Stimulated activated naive CD8-positive, alpha-beta T cell treated with anti-CD3 and anti-CD28 coated beads, Interleukin-15, amount 100 ng/mL, for 72 hours (primary cell): ENCODE measurements at regions not wholly inside any gene's neighbourhood (a gene's known extent, or its start where the extent isn't known, plus 50 kb on each side); places are given as distances from the start of the nearest gene placed in this dataset.

ENCODE experiments used
- ATAC-seq: fragments of 150-1000 bp; cut with Tn5 transposase; 2 replicates; pipeline ENCODE4 v1.10.0; 2021; ENCODE audit warnings: mild to moderate bottlenecking, moderate library complexity
- DNase-seq, 2 donors: peaks; one replicate each; pipeline ENCODE4 v3.0.0; 2021 to 2022
- H3K27ac Mint-ChIP-seq, 2 donors: one replicate each; pipeline ENCODE4 v1.8.0; 2022; ENCODE audit warnings: mild to moderate bottlenecking in 2 of 2, mixed read lengths in 2 of 2, moderate library complexity in 2 of 2
- H3K27me3 Mint-ChIP-seq: one replicate; pipeline ENCODE4 v1.8.0; 2022; ENCODE audit warnings: mixed read lengths
- H3K4me1 Mint-ChIP-seq: one replicate; pipeline ENCODE4 v1.8.0; 2022; ENCODE audit warnings: mild to moderate bottlenecking, mixed read lengths
- H3K4me3 Mint-ChIP-seq, 2 donors: one replicate each; pipeline ENCODE4 v1.8.0; 2022; ENCODE audit warnings: mild to moderate bottlenecking in 2 of 2, mixed read lengths in 2 of 2, moderate library complexity in 1 of 2
- H3K9me3 Mint-ChIP-seq, 2 donors: one replicate each; pipeline ENCODE4 v1.8.0; 2022; ENCODE audit warnings: mixed read lengths in 2 of 2

DNA sequence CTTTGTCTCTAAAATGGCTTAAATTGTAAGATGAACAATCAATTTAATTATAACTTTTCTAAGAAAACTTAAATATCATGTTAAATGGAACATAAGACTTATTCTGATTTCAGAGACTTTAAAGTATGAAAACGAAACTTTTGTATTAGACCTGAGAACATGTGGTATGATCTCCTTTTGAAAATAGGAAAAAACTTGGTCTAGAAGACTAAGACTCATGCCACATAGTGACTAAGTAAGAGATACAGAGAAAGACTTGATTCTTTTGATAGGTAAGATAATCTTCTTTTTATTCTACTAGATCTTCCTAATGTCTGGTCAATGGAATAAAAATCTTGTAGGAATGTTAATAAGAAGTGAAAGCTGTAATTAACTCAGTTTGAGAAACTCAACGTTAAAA lies 326.3 kb upstream of the GRIA3 start:
- Mint-ChIP-seq H3K4me1 (no peaks in the 10 kb centered on the region), H3K27ac (no peak overlapping the region), H3K4me3 (no peak overlapping the region), H3K9me3 (no peaks in the 10 kb centered on the region), H3K27me3 (no peaks in the 10 kb centered on the region)
- ATAC-seq (no peak), DNase-seq (no peak)

DNA sequence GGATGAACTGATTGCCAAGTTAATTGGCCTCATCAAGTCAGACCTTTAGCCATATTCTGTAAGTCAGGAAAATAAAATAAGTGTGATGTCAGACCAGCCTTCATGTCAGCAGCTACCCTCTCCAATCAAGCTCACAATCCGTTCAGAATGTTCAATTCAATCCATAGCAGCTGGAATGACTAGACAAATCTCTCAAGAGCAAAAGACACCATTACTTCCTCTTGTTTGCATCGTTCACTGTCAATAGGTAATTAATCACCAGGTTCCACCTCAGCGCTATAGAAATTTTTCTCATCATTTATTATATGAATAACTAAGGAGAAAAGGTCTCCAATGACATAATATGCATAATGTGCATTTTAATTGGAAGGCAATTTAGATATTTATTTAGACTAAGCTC lies 321.0 kb upstream of the GRIA3 start:
- no peak overlapping the region for H3K27ac Mint-ChIP-seq
- no peaks in the 10 kb centered on the region for H3K27me3 Mint-ChIP-seq
- H3K4me3 Mint-ChIP-seq: no peak overlapping the region
- H3K4me1 Mint-ChIP-seq: no peaks in the 10 kb centered on the region
- no peak for ATAC-seq
- H3K9me3 Mint-ChIP-seq: no peaks in the 10 kb centered on the region
- no peak for DNase-seq

DNA sequence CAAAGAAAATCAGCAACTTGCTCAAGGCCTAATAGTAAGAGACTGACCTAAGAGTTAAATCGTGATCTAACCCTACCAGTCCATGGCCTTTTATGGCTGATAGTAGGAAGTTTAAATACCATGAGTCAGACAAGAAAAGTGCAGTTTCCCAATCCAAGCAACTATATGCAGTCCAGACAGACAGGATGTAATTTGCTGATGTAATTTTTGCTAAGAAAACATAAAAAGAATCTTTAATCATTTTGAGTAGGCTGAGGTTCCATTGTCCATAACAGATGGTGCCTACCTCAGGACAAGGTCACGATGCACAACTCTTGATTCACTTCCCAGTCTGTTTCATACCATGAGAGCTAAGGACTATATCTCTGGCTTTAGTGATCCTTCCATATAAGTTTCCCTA lies 317.5 kb upstream of the GRIA3 start:
- H3K27ac Mint-ChIP-seq: no peak overlapping the region
- no peaks in the 10 kb centered on the region for H3K27me3 Mint-ChIP-seq
- DNase-seq: no peak
- H3K4me1 Mint-ChIP-seq: no peaks in the 10 kb centered on the region
- H3K4me3 Mint-ChIP-seq: no peak overlapping the region
- no peak for ATAC-seq
- H3K9me3 Mint-ChIP-seq: no peaks in the 10 kb centered on the region

DNA sequence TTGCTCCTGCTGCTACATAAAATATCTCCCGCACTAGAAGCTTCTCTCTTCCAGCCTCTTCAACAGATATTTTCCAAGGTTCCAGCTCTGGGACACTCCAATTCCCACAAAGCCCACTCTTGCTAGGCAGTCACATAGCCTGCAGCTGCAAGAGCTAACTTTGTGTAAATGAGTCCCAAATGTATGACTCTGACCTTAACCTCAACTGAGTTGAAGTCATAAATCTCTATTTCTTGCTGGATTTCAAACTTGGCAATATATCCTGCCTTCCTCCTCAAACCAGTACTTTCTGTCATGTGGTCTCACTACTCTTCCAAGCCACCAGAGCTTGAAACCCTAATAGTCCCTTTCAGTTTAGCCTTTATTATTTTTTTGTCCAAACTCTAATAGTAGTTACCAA lies 315.4 kb upstream of the GRIA3 start:
- H3K9me3 Mint-ChIP-seq: no peaks in the 10 kb centered on the region
- no peak for DNase-seq
- no peaks in the 10 kb centered on the region for H3K4me1 Mint-ChIP-seq
- H3K27ac Mint-ChIP-seq: no peak overlapping the region
- no peaks in the 10 kb centered on the region for H3K27me3 Mint-ChIP-seq
- no peak for ATAC-seq
- no peak overlapping the region for H3K4me3 Mint-ChIP-seq

DNA sequence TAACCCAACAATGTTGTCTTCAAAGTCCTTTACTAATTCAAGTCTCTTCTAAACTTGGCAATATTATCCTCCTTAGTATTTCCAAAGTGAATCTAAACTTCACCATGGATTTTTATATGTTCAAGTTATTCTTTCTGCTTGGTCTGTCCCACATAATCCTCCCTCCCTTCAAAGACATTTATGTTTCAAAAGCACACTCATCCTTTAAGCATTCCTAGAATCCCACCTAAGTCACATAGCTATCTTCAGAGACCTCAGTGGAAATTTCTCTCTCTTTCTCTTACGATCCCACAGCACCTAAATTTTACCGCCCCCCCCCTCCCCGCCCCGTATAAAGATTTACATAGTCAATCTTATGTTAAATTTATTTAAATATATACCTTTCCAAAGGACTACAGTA lies 314.9 kb upstream of the GRIA3 start:
- no peaks in the 10 kb centered on the region for H3K27me3 Mint-ChIP-seq
- H3K27ac Mint-ChIP-seq: no peak overlapping the region
- no peak overlapping the region for H3K4me3 Mint-ChIP-seq
- DNase-seq (no peak), ATAC-seq (no peak)
- no peaks in the 10 kb centered on the region for H3K4me1 Mint-ChIP-seq
- no peaks in the 10 kb centered on the region for H3K9me3 Mint-ChIP-seq

DNA sequence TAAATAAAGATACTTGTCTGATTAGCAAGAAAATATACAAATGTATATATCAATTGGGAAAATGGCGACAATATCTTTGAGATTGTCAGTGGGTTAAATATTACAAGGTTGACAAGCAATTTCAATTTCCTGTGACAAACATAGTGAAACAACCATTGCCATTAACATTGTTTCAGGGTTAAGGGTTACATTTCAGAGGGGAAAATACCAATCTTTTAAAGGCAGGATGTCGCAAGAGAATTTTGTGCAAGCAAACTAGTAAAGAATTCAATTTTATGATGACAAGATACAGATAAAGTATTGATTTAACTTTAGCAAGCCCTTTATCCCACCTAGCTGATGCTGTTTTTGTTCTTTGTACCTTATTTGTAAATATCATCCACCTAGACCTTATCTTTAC lies 305.8 kb upstream of the GRIA3 start:
- H3K4me3 Mint-ChIP-seq: no peak overlapping the region
- DNase-seq (no peak), ATAC-seq (no peak)
- H3K4me1 Mint-ChIP-seq: no peaks in the 10 kb centered on the region
- no peaks in the 10 kb centered on the region for H3K27me3 Mint-ChIP-seq
- peaks cover 0 to 5% of the 10 kb centered on the region in 2 donors for H3K9me3 Mint-ChIP-seq
- no peak overlapping the region for H3K27ac Mint-ChIP-seq

DNA sequence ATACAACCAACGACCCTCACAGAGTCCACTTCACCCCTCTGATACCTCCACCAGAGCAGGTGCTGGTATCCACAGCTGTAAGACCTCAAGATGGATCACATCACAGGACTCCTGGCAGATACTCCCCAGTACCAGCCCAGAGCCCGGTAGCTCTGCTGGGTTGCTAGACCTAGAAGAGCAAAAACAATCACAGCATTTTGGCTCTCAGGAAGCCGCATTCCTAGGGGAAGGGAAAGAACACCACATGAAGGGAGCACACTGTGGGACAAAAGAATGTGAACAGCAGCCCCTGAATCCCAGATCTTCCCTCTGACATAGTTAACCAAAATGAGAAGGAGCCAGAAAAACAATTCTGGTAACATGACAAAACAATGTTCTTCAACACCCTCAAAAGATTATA lies 303.1 kb upstream of the GRIA3 start:
- Mint-ChIP-seq H3K9me3 (peaks cover 0 to 7% of the 10 kb centered on the region in 2 donors), H3K27ac (no peak overlapping the region), H3K4me3 (no peak overlapping the region), H3K4me1 (no peaks in the 10 kb centered on the region), H3K27me3 (no peaks in the 10 kb centered on the region)
- no peak for DNase-seq
- ATAC-seq: no peak

DNA sequence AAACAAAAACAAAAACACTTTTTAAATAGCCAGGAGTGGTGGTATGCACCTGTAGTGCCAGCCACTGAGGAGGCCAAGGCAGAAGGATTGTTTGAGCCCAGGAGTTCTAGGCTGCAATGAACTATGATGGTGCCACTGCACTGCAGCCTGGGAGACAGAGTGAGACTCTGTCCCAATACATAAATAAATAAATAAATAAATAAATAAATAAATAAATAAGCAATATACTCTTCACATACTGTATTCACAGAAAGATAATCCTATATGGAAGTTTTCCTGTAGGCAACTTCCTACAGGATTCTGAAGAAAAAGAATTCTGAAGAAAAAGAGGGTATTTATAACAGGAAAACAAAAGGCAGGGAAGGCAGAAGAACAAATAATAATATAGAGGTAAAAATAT lies 293.3 kb upstream of the GRIA3 start:
- no peaks in the 10 kb centered on the region for H3K4me1 Mint-ChIP-seq
- peaks cover 0 to 12% of the 10 kb centered on the region in 2 donors for H3K9me3 Mint-ChIP-seq
- ATAC-seq (no peak), DNase-seq (no peak)
- H3K27ac Mint-ChIP-seq: no peak overlapping the region
- no peaks in the 10 kb centered on the region for H3K27me3 Mint-ChIP-seq
- no peak overlapping the region for H3K4me3 Mint-ChIP-seq

DNA sequence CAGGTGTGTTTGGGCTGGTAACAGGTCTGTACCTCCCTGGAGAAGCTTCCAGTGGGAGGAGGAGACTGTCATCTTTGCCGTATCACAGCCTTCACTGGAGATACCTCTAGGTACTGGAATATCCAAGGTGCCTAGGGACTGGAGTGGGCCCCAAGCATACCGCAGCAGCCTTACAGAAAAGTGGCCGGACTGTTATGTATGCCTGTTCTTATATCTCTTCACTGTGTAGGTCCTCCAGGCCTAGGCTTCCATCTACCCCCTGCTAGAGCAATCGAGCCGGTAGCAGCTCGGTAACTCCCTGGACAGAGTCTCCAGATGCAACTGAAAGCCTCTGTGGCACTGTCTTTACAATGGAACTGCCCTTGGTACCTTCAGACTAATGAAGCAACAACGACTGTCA lies 277.4 kb upstream of the GRIA3 start:
- no peak for DNase-seq
- H3K4me1 Mint-ChIP-seq: no peaks in the 10 kb centered on the region
- H3K27ac Mint-ChIP-seq: peak overlapping the region in 1 of 2 donors; percentile 34
- no peak overlapping the region for H3K4me3 Mint-ChIP-seq
- H3K27me3 Mint-ChIP-seq: no peaks in the 10 kb centered on the region
- no peaks in the 10 kb centered on the region for H3K9me3 Mint-ChIP-seq
- ATAC-seq: no peak

DNA sequence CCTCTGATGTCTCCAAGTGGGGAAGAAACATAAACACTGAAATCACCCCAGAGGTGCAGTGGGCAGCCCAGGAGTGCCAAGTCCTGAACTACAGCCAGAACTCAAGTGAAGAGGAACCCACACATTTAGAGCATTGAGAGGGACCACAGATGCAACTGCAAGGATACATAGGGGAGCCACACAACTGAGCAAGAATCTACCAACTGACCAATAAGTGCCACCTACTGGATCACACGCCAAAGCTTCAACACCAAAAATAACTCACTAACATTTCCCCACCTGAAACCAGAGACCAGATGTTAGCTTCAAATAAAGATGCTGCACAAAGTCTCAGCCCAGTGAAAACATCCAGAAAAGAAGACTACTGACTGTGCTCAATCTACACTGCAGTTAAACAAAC lies 276.7 kb upstream of the GRIA3 start:
- DNase-seq: no peak
- Mint-ChIP-seq H3K27me3 (no peaks in the 10 kb centered on the region), H3K9me3 (no peaks in the 10 kb centered on the region), H3K4me1 (no peaks in the 10 kb centered on the region), H3K27ac (peak overlapping the region in 1 of 2 donors; percentile 34), H3K4me3 (no peak overlapping the region)
- ATAC-seq: no peak

DNA sequence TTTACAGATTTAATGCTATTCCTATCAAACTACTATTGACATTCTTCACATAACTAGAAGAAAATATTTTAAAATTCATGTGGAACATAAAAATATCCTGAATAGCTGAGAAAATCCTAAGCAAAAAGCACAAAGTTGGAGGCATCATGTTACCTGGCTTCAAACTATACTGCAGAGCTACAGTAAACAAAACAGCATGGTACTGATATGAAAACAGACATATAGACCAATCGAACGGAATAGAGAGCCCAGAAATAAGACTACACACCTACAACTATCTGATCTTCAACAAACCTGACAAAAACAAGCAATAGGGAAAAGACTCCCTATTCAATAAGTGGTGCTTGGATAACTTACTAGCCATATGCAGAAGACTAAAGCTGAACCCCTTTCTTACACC lies 273.4 kb upstream of the GRIA3 start:
- no peak overlapping the region for H3K27ac Mint-ChIP-seq
- peaks cover 0 to 8% of the 10 kb centered on the region in 2 donors for H3K9me3 Mint-ChIP-seq
- no peak overlapping the region for H3K4me3 Mint-ChIP-seq
- H3K27me3 Mint-ChIP-seq: no peaks in the 10 kb centered on the region
- H3K4me1 Mint-ChIP-seq: no peaks in the 10 kb centered on the region
- DNase-seq (no peak), ATAC-seq (no peak)

DNA sequence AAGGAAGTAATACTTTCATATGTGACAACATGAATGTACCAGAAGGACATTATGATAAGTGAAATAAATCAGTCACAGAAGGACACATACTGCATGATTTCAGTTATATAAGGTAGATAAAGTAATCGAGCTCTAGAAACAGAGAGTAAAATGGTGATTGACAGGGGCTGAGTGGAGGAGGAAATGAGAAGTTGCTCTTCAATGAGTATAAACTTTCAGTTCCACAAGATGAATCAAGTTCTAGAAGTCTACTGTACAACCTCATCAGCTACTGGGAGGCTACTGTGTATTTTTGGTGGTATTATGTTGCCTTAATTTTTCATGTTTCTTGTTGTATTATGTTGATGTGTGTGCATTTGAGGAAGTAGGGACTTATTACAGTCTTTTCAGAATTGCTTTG lies 270.9 kb upstream of the GRIA3 start:
- H3K27me3 Mint-ChIP-seq: no peaks in the 10 kb centered on the region
- DNase-seq (no peak), ATAC-seq (no peak)
- no peaks in the 10 kb centered on the region for H3K4me1 Mint-ChIP-seq
- H3K4me3 Mint-ChIP-seq: no peak overlapping the region
- H3K9me3 Mint-ChIP-seq: peaks cover 0 to 8% of the 10 kb centered on the region in 2 donors
- no peak overlapping the region for H3K27ac Mint-ChIP-seq

DNA sequence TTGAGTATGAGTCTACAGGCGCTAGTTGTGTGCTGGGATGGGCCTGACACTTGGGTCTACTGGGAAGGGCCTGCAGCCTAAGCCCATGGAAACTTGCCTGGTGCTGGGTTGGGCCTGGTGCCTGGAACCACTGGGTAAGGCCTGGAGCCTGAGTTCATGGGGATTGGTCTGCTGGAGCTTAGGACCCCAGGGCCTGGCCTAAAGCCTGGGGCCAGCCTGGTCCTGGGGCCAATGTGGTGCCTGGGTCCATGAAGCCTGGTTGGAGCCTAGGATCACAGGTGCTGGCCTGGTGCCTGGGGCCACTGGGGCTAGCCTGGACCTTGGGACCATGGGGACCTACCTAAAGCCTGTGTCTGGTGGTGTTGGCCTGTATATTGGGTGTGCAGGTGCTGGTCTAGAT lies 270.3 kb upstream of the GRIA3 start:
- Mint-ChIP-seq H3K27ac (no peak overlapping the region), H3K4me3 (no peak overlapping the region), H3K9me3 (peaks cover 0 to 8% of the 10 kb centered on the region in 2 donors), H3K27me3 (no peaks in the 10 kb centered on the region), H3K4me1 (no peaks in the 10 kb centered on the region)
- ATAC-seq (no peak), DNase-seq (no peak)

DNA sequence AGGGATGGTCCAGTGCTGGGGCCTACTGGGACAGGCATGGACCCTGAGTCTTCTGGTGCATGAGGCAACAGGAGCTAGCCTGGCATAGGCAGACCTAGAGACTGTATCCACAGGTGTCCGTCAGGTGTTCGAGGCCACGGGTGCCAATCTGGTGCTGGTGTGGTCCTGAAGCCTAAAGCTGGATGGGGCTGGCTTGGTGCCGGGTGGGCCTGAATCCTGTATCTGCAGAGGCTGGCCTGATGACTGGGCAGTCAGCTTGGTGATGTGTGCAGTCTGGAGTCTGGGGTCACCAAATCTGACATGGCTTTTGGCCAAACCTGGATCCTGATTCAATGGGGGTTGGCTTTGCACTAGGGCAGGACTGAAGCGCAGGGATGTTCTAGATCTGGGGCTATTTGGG lies 269.8 kb upstream of the GRIA3 start:
- DNase-seq: no peak
- Mint-ChIP-seq H3K4me1 (no peaks in the 10 kb centered on the region), H3K27me3 (no peaks in the 10 kb centered on the region), H3K4me3 (no peak overlapping the region), H3K27ac (no peak overlapping the region), H3K9me3 (peaks cover 0 to 8% of the 10 kb centered on the region in 2 donors)
- no peak for ATAC-seq

DNA sequence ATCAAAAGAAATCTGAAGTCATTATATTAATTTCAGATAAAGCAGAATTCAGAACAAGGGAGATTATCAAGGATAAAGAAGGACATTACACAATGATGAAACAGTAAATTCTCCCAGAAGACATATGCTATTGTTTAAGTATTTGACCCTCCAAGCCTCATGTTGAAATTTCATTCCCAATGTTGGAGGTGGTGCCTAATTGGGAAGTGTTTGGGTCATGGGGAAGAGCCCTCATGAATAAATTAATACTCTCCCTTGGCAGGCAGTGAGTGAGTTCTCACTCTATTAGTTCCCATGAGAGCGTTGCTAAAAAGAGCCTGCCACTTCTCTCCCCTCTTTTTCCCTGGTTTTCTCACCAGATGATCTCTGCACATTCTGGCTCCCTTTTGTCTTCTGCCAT lies 249.9 kb upstream of the GRIA3 start:
- H3K4me1 Mint-ChIP-seq: no peaks in the 10 kb centered on the region
- DNase-seq (no peak), ATAC-seq (no peak)
- no peaks in the 10 kb centered on the region for H3K9me3 Mint-ChIP-seq
- H3K27me3 Mint-ChIP-seq: no peaks in the 10 kb centered on the region
- peak overlapping the region in 1 of 2 donors; percentile 65 for H3K27ac Mint-ChIP-seq
- H3K4me3 Mint-ChIP-seq: no peak overlapping the region

DNA sequence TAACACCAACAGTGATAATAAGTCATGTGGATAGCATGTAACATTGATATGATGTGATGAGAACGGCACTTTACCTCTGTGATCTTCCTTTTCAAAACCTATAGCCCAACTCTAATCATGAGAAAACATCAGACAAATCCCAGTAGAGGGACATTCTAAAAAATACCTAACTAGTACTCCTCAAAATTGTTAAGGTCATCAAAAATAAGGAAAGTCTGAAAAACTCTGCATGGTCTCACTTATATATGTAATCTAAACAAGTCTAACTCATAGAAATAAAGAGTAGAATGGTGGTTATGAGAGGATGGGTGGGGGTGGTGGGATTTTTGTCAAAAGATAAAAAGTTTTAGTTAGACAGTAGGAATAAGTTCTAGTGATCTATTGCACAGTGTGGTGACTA lies 243.9 kb upstream of the GRIA3 start:
- Mint-ChIP-seq H3K4me1 (no peaks in the 10 kb centered on the region), H3K9me3 (no peaks in the 10 kb centered on the region), H3K4me3 (no peak overlapping the region), H3K27ac (no peak overlapping the region), H3K27me3 (no peaks in the 10 kb centered on the region)
- DNase-seq (no peak), ATAC-seq (no peak)

DNA sequence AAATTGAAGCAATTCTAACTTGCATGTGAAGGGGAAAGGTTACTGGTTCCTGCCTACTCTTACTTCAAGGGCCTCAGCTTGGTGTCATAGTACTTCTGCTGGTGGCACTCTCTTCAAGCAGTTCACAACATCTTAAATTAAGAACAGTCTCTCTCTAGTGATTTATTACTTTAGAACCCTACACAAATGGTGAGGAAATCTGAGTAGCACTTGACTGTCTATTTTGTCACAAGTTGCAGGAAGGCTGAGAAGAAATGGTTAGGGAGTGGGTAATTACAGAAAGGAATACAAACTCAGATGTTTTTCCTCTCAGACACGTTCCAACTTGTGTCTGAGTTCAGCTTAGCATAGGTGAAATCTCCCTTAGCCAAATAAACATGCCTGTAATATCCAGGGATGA lies 242.3 kb upstream of the GRIA3 start:
- Mint-ChIP-seq H3K9me3 (no peaks in the 10 kb centered on the region), H3K4me3 (no peak overlapping the region), H3K27me3 (no peaks in the 10 kb centered on the region), H3K4me1 (no peaks in the 10 kb centered on the region), H3K27ac (no peak overlapping the region)
- no peak for ATAC-seq
- no peak for DNase-seq

DNA sequence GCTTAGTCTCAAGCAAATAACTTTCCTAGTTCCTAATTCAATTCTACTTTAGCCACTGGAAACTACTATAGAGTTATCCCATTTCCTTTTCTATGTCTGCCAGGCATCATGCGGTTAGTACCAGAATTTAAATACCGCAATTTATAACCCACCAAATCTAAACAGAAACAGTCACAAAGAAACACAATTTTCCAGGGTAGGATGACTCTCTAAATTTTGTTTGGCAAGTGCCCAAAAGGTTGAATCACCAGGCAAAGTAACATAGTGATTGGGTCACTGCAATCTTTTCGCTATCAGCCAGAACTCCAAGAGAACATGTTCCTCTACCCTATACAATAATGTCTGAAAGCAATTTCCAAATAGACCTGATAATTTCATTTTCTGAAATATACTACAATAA lies 240.2 kb upstream of the GRIA3 start:
- no peak overlapping the region for H3K27ac Mint-ChIP-seq
- ATAC-seq: no peak
- DNase-seq: no peak
- no peak overlapping the region for H3K4me3 Mint-ChIP-seq
- H3K27me3 Mint-ChIP-seq: no peaks in the 10 kb centered on the region
- no peaks in the 10 kb centered on the region for H3K9me3 Mint-ChIP-seq
- no peaks in the 10 kb centered on the region for H3K4me1 Mint-ChIP-seq
